COLO829 (cell line): ENCODE measurements at regions not wholly inside any gene's neighbourhood (a gene's known extent, or its start where the extent isn't known, plus 50 kb on each side); places are given as distances from the start of the nearest gene placed in this dataset.
A peak's percentile ranks its signal among the peaks of the same experiment; 100 is the strongest.

Experiments
- DNase-seq: peaks from one replicate; pipeline ENCODE4 v3.0.0; 2012; ENCODE audit warnings: low spot score

DNA sequence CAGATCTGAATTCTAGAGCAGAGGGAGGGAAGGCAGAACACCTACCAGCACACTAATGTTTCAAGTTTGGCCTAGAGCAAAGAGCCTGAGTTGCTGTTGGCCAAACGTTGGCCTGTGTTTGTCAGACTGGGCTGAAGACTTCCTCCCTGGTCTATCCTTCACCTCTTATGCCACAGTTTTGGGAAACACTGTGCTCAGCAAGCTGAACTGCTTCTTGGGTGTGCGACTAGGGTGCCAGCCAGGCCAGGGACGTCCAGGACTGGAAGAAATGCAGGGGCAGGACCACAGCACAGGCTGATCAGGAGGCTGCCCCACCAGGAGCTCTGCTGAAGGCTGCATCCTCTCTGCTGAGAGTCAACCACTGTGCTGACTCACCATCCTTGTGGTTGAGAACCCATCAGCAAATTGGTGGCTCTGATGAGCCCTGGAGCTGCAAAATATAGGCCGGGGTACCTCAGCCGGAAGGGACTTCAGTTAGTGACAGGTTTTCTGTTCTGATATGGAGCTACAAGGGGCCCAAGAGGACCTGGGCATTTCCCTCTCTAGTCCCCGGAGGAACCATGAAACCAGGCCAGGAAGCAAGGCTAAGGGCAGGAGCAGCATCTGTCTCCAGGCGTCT, 131.6 kb upstream of the RASGRP1 start:
- no peak for DNase-seq

DNA sequence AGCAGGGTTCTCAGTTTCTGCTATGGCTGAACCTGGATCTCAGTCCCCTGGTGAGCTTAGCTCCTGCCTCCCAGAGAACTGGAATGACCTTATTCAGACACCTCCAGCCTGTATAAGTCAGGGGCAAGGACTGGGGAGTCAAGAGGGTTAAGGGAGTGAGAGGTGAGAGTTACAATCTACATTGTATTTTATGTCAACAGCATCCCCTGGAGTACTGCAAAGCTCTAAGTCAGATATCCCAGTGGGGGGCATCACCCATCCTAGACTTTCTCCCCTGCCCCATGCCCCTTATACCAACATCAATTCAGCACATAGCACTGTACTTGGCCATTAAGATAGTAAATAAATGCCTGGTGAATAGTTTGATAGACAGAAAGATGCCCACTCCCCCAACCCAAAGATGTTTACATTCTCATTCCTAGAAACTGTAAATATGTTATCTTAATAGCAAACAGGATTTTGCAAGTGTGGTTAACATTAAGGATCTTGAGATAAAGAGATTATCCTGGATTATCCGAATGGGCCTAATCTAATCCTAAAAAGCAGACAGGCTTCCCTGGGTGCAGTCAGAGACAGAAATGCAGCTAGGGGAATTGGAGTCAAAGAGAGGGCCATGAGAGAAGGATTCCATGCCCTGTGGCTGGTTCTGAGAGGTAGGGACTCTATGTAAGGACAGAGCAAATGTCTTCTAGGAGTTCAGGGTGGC, 132.3 kb upstream of the RASGRP1 start:
- no peak for DNase-seq

DNA sequence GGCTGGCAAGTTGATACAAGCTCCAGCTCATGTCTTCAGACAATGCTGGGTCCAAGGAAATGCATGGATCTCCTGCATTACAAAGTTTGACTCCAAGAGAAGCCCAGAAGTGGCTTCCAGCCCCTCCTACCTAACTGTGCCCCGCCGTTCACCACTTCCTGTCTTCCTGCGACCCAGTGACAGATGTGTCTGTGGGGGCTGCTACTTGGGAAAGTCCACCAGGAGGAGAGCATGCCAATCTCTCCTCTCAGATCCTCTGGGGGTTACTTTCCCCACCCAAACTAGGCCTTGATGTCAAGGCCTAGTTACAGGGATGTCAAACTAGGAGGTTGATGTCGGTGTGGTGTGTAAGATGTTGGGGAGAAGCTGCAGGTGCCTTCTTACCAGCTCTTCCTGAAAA, 133.6 kb upstream of the RASGRP1 start:
- DNase-seq: no peak

DNA sequence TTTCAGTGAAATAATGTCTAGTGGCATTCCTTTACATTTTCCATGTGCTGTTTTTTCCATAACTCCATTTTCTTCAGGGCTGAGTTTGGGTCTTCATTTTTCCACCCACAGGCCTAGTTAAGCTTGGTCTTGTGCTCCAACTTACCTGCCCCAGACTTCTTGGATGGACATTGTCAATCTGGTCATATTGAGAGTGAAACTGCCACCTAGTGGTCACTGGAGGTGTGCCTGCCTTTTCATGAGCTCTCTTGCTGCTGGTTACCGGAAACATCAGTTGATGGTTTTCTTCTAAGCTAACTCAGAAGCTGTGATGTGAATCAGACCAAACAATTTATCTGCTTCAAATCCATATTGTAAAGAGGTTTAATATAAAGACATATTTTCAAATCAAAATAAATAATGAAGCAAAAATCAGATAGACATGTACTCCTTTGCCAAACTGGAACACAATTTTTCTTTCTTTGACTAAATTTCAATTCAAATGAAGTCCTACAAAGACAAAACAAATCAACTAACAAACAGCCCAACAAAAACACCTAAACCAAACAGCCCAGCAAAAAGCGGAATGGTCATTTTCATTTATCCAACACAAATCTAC, 135.1 kb upstream of the RASGRP1 start:
- peak; percentile 69 for DNase-seq

DNA sequence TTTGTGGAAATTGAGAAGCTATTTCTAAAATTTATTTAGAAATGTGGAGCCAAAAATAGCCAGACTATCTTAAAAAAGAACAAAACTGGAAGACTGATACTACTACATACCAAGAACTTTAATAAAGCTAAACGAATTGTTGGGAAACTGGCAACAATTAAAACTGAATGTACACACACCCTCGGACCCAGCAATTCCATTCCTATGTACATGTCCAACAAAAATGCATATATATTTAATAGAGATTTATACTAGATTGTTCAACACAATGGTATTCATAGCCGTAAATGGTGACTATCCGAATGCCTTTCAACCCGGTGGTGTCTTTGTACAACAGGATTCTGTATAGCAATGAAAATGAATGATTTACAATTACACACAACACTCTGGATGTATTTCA, 136.5 kb upstream of the RASGRP1 start:
- DNase-seq: no peak

DNA sequence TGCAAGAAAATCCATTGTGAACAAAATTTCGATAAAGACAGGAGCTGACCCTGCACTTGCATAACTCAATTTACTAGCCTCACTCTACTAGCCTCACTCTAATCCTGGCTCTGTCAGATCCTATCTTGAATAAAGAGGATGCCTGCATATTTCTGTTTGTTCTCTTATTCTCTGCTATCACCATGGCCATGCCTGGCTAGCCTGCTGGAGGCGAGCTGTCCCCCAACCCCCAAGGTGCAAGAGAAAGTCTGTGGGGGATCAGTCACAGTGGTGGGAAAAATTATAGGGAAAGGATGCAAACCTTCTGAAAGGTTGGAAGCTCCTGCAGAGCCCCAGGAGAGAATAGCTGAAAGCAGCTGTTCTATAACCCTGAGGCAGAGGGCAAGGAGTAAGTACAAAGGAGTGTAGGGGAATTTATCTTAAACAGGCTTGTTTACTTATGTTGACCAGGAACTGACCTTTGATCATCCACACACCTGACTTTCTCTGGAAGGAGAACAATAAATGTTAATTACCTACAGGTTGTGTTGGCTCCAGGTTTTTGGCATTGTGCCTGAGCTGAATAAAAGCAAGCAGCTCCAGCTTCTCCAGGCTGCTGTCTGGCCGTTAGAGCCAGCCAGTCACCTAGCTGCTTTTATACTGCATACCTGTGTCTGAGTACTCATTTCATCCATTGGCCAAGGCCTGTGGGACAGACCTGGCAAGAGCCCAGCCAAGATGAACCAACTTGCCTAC, 137.7 kb upstream of the RASGRP1 start:
- no peak for DNase-seq

DNA sequence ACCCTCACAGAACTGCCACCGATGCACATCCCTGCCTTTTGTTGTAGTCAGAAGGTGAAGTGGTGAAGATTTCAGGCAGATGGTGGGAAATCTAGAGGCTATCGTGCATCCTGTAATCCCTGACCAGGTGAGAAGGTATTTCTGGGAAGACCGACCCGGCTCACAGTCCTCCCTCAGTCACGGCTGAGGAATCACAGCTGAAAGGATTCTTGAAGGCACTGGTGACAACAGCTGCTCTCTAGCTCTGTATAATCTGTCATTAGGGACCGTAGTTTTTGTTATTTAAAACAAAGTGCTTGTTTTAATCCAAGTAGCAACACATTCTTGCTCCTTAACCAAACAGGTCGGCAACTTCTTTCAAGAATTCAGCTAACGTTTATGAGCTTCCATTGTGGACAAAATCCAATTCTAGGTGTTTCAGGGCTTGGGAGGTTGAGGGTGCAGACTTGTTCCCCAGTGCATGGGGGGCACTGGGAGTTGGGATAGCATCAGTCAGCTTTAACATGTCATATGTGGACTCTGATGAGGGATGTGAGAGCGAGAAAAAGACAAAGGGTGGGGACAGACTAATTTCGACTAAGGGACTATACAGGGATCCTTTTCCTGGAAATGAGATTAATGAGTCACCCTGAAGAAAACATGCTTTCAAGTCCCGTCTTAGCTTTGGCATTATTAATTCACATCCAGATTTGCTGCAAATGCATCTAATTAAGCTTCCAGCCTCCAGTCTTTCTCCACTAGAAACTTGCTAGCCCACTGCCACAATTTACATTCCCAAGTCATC, 141.0 kb upstream of the RASGRP1 start:
- DNase-seq: no peak

DNA sequence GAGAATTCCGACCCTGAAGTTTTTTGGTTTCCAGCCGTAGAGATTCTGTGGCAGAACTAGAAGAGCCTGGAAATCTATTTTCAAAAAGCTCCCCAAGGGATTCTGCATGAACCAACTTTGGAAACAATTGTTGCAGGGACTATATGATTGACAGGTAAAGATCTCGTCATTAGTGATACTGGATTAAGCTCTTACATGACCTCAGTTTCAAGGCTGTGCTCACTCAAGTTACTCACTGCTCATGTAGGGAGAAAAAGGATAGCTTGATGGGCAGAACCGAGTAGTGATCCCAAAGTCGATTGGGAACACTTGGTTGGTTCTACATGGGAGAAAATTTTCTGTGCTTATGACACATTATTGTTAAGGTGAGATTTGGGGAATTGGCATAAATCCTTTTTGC, 142.3 kb upstream of the RASGRP1 start:
- no peak for DNase-seq

DNA sequence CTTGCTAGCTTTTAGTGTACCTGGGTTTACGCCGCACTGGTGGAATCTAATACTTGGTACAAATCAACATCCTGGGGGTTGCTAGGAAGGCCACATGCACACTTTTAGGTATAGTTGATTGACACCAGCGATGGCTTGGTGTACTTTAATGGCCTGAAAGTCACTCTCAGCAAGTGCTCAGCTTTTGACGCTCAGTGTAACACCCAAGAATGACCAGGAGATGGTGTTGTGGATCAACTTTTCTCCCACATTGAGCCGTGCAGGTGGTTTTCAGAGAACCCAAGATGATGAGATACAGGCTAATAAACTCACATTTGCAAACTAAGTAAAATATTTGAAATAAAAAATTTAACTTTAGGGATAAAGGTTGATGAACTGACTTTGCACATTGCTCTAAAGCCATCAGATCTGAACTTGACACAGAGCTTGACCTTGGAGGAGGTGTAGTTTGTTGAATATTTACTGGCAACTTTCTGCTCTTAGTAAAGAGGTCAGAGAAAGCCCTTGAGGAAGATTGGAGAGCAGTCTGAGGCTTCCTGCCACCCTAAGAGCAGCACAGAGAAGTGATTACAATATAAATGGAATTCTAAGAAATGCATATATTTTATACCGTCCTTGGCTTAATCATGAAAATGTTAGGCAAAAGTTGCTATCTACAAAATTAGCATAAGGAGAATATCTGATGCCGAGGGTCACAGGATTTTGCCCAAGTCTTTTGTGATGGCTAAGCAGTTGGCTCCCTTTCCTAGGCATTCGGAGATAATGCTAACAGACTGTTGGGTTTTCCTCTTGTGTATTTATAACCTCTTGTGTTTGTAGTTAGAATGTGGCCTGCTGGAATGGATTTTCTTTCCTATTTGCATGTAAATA, 143.4 kb upstream of the RASGRP1 start:
- peak; percentile 28 for DNase-seq

DNA sequence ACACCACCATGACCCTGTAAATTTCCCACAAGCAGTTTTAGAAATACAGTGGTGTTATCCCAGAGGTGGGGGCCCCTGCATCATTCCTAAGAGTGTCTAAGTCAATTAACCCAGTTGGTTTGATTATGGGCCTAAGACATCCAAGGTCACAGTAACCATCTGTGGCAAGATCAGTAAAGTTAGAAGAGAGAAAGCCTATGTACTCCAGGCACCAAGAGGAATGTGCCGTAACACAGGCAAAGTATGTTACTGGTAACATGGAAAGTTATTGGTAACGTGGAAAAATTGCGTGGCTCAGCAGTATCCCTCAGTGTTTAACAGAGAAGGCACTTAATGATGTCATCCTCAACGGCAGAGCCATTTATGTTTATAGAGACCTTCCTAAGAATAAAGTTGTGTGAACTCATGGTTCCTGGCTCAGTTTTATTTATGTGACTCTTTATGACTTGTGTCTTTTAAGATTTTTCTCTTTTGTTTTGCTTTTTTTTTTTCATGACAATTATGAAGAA, 144.1 kb upstream of the RASGRP1 start:
- DNase-seq: no peak

DNA sequence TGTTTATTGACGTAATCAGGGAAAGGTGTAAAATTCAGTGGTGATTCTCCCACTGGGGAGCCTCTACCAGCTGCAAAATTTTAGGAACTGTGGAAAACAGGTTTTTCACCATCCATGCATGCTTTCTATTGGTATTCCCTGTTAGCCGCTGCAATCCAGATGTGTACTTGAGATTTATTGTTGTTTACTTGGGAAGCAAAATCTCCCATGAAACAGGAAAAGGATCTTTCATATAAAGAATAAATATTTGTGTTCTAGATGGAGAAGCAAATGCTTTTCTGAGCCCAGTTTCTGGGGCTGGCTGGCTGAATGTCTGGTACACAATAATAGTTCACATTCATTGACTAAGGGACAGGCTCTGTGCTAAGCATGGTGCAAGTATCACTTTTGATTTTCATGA, 144.6 kb upstream of the RASGRP1 start:
- DNase-seq: no peak

DNA sequence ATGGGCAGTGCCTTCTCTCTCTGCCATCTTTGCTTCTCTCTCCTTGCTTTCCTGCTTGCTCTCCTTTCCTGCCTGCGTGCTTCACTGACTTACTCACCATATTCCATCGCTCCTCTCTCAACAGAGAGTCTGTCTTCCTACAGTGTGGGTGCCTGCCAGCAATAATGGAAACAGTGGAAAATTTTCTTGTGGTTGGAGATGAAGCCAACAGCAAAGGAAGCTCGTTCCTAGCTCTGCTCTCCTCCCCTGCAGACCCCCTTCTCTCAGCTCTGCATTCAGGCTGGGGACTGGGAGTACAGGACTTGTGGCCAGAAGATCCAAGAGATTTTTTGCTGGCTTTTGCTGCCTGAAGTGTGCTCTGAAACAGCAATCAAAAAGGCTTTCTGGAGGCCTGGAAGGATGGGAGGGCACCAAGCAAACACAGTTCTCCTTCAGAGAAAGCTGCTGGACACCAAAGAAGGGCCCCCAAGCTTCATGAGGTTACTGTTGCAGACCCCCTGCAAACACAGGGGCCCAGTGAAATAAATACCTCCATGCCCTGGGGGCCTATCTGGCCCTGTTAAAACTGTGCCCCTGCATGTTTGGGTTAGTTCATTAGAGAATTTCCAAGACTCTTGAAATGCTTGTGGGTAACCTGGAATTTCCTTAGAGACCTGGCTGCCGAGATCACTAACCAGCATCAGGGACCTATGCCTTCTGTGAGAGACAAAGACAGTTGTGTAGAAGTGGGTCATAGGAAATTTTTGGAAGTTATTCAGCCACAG, 149.9 kb upstream of the RASGRP1 start:
- DNase-seq: peak; percentile 74

DNA sequence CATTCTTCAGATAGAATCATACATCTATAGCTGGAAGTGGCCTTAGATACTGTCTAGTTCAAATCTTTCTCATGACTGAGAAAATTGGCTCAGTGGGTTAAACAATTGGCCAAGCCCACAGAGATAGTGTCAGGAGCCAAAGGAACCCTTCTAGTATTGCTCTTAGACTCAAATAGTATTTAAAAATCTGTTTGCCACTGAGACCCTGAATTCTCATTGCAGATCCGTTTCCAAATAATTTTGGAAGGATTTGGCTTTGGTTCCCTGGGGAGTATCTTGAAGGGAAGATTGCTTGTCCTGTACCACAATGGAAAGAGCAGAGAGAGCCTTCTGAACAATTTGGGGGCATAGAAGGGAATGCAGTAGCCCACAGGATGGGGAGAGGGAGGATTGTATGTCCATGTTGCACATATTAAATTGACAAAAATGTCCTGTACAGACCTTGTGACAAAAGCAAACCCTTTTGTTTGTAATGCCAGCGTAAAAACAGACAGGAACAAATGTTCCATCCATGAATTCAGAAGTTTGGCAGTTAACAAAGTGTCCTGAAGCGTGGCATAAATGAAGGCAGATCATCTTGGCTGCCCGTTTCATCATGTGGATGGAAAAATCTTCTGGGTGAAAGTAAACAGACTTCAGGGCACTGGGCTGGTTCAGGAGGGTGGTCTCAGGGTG, 156.4 kb upstream of the RASGRP1 start:
- no peak for DNase-seq

DNA sequence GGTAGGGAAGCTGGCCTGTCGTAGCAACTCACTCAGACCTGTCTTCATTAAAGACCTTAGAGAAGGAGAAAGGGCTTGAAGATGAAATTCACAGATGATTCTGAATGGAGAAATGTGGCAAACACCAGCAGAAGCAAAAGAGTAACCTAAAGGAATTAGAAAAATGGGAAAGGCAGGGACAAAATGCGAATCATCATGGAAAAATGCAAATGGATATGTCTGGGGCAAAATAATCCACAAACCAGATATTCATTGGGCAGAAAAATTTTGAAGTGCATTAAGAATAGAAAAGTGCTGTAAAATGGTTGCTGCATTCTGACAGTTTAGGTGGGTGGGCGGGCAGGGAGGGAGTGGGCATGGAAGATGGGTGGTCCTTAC, 156.9 kb upstream of the RASGRP1 start:
- DNase-seq: no peak

DNA sequence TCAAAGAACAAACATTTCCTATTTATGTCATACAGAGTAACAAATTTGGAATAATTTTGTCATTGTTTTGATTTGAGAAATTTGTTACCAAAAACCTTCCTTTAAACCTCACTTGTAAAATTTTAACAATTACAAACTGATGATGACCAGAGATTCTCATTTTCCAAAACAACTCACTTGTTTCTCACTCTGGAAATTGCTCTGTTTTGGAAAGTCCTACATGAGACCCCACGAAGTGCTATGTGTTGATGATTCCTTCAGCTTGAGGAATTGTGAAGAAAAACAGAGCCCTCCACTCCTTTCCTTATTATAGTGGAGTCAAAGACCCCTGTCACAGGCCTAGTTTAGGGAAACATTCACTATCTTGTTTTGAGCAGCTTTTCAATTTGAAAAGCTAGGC, 157.6 kb upstream of the RASGRP1 start:
- no peak for DNase-seq

DNA sequence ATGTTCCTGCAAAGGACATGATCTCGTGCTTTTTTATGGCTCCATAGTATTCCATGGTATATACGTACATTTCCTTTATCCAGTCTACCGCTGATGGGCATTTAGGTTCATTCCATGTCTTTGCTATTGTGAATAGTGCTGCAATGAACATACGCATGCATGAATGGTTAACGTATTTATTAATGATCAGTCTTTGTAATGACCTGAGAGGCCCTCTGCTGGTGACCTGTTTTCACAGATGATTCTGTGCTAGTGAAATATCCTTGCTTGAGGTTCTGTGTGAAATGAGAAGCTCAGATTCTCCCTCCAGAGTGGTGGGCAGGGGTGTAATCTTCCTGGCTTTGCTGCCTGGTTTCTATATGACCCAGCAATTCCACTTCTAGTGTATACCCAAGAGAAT, 160.2 kb upstream of the RASGRP1 start:
- no peak for DNase-seq

DNA sequence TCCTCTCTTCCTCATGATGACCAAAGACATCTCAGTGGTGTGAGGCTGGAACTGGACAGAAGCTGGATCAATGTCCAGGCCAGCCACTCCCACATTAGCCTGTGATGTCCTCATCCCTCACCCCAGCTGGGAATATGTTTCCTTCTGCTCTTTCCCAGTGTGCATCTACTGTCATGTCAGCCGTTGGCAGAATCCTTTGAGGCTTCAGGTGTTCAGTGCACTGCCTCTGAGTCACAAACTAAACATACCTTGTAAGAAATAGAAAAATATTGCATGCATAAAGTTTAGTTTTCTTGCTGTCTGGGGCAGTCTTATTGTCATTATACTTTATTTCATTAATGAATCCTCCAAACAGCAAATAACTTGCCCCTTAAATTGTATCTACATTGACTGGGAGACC, 161.6 kb upstream of the RASGRP1 start:
- no peak for DNase-seq

DNA sequence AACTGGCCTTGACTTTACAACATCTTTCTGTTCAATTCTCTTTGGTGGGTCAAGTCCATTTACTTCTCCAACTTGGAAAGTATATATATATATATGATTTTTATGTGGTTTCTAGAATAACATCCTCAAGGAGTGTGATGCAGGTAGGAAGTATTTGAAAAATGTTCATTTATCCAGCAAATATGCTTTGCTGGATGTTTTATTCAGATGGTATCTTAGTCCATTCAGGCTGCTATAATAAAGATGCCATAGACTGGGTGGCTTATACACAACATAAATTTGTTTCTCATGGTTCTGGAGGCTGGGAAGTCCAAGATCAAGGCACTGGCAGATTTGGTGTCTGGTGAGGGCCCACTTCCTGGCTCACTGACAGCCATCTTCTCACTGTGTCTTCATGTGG, 168.7 kb upstream of the RASGRP1 start:
- DNase-seq: no peak

DNA sequence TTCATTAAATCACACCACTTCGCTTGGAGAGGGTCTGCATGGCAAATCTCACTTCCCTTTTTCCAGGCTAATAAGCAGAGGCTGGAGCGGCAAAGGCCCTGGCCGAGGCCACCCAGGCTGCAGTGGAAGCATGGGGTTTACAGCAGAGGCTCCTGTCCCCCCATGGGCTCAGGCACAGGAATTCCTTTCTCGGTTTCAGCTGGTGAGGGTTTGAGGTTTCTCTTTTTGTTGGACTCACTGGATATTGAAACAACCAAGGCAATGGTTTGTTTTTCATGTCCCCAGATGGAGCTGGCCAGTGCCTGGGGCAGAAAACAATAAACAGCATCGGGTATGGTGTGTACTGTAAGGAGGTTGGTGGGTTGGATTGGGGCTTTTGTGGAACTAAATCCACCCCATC, 175.6 kb upstream of the RASGRP1 start:
- no peak for DNase-seq

DNA sequence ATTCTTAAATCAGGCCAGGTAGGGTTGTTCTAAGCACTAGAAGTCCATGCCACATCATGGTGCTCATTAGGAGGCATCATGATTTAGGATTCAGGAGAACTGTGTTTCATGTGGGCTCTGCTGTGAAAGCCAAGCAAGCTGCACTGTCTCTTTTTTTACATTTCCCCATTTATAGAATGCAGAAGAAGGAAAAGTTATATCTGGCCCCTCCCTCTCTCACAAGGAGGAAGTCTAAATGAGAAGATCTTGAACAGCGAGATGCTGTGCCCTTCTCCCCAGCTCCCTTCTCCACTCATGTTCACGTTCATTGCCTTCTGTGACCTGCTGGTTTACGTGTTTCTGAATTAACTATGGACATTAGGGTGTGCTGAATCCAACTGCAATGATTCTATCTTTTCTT, 178.5 kb upstream of the RASGRP1 start:
- DNase-seq: no peak
